ENCODE measurements at regions not wholly inside any gene's neighbourhood (a gene's known extent, or its start where the extent isn't known, plus 50 kb on each side); places are given as distances from the start of the nearest gene placed in this dataset.
A peak's percentile ranks its signal among the peaks of the same experiment; 100 is the strongest.

GRCh38 chr3:132237652-132238032 lies 79.6 kb upstream of the ACP3 start:
- no peak for DNase-seq

- DNase-seq = no peak
These were observed 77.6 kb upstream of the ACP3 start for GRCh38 chr3:132239587-132239986.

- no peak for DNase-seq
These were observed 75.3 kb upstream of the ACP3 start for GRCh38 chr3:132241776-132242514.

- no peak for DNase-seq
These were observed 74.4 kb upstream of the ACP3 start for GRCh38 chr3:132242790-132243189.

- DNase-seq = no peak
These were observed 71.6 kb upstream of the ACP3 start for GRCh38 chr3:132245552-132246142.

- DNase-seq = no peak
These were observed 71.0 kb upstream of the ACP3 start for GRCh38 chr3:132246212-132246611.

GRCh38 chr3:132247211-132247610 lies 70.0 kb upstream of the ACP3 start:
- no peak for DNase-seq

GRCh38 chr3:132248490-132248889 lies 68.7 kb upstream of the ACP3 start:
- no peak for DNase-seq

GRCh38 chr3:132253262-132253878 lies 63.8 kb upstream of the ACP3 start:
- DNase-seq = peak; percentile 25

GRCh38 chr3:132254076-132254755 lies 63.0 kb upstream of the ACP3 start:
- DNase-seq = no peak

- no peak for DNase-seq
These were observed 62.0 kb upstream of the ACP3 start for GRCh38 chr3:132255041-132255745.

- no peak for DNase-seq
These were observed 60.2 kb upstream of the ACP3 start for GRCh38 chr3:132256989-132257388.

GRCh38 chr3:132261506-132261905 lies 55.7 kb upstream of the ACP3 start:
- no peak for DNase-seq

GRCh38 chr3:132262305-132262704 lies 54.9 kb upstream of the ACP3 start:
- no peak for DNase-seq

GRCh38 chr3:132262956-132263355 lies 54.3 kb upstream of the ACP3 start:
- DNase-seq = no peak

- no peak for DNase-seq
These were observed 52.2 kb upstream of the ACP3 start for GRCh38 chr3:132265028-132265427.

- DNase-seq = no peak
These were observed 51.7 kb upstream of the ACP3 start for GRCh38 chr3:132265488-132265887.

GRCh38 chr3:132267391-132267993 lies 49.7 kb upstream of the ACP3 start:
- no peak for DNase-seq
